Thoracic aorta (tissue), 2 donors: ENCODE measurements at regions not wholly inside any gene's neighbourhood (a gene's known extent, or its start where the extent isn't known, plus 50 kb on each side); places are given as distances from the start of the nearest gene placed in this dataset.

ENCODE experiments used
- ATAC-seq: fragments of 150-250 bp; one replicate; pipeline ENCODE4 v1.8.0; 2017; ENCODE audit warnings: low read depth; ENCODE audit not compliant: insufficient number of reproducible peaks, low FRiP score
- DNase-seq: peaks from one replicate; pipeline ENCODE4 v3.0.0-alpha.2; 2020; ENCODE audit warnings: low spot score
- H3K27ac ChIP-seq, 2 donors: fragments of 200-600 bp; sonication (generic); 1 replicate in 1 of 2; 2 replicates in 1 of 2; pipeline ENCODE4 v1.5.1; 2016; ENCODE audit warnings: mild to moderate bottlenecking in 2 of 2, moderate library complexity in 2 of 2
- H3K27me3 ChIP-seq: fragments of 200-600 bp; sonication (generic); replicated peaks from 2 replicates; pipeline ENCODE4 v1.6.0; 2016; ENCODE audit warnings: mild to moderate bottlenecking; ENCODE audit not compliant: insufficient read depth
- H3K36me3 ChIP-seq: fragments of 200-600 bp; sonication (generic); one replicate; pipeline ENCODE4 v1.5.1; 2016
- H3K4me1 ChIP-seq, 2 donors: fragments of 200-600 bp; sonication (generic); 1 replicate in 1 of 2; 2 replicates in 1 of 2; pipeline versions ENCODE4 v1.5.1 to v1.6.0; 2016; ENCODE audit warnings: low read depth in 2 of 2, mild to moderate bottlenecking in 1 of 2; ENCODE audit not compliant: control insufficient read depth in 1 of 2
- H3K4me3 ChIP-seq: fragments of 200-600 bp; sonication (generic); 2 replicates; pipeline ENCODE4 v1.5.1; 2016; ENCODE audit warnings: mild to moderate bottlenecking
- H3K9me3 ChIP-seq: fragments of 200-600 bp; sonication (generic); 2 replicates; pipeline ENCODE4 v1.5.1; 2016
- TF ChIP-seq, protein P1 (sequence below): fragments of 200-600 bp; sonication (generic); IDR thresholded peaks from one replicate; pipeline ENCODE4 v1.5.1; 2019; ENCODE audit warnings: antibody characterized with exemption

GRCh38 chr10:57864765-57865680 lies 402.7 kb downstream of the IPMK start:
- H3K36me3 ChIP-seq: no peaks in the 10 kb centered on the region

DNA sequence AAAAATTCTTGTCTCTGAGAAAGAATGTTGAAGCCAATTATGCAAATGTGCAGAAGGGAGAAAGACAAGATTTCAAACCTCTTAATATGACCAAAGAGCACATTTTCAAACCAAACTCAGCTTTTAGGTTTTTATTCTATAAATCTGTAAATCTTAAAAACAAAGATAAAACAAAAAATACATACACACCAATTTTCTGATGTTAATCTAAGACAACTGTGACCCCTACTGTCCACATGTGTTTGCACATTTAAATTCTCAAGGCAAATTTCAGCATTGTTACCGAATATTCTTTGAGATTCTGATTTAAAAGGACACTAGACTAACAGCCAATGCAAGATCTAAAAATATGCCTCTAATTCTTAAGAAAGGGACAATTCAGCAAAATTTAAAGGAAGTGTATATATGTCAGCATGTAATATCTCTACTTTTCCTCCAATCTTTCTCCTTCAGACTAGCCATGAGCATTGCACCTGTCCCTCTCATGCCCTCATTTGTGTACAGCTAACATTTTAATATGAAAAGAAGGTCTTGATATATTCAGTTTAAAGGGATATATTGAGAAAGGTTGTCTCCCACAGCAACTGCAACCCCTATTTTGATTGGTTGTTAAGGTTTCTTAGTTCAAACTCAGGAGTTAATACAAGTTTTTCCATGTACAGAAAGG lies 417.9 kb downstream of the IPMK start:
- Histone ChIP-seq H3K4me3 (no peak overlapping the region), H3K27ac (no peak overlapping the region), H3K36me3 (no peaks in the 10 kb centered on the region), H3K27me3 (no peaks in the 10 kb centered on the region), H3K9me3 (no peaks in the 10 kb centered on the region), H3K4me1 (no peaks in the 10 kb centered on the region)
- DNase-seq (no peak), ATAC-seq (no peak)
- TF ChIP-seq, protein P1, sequence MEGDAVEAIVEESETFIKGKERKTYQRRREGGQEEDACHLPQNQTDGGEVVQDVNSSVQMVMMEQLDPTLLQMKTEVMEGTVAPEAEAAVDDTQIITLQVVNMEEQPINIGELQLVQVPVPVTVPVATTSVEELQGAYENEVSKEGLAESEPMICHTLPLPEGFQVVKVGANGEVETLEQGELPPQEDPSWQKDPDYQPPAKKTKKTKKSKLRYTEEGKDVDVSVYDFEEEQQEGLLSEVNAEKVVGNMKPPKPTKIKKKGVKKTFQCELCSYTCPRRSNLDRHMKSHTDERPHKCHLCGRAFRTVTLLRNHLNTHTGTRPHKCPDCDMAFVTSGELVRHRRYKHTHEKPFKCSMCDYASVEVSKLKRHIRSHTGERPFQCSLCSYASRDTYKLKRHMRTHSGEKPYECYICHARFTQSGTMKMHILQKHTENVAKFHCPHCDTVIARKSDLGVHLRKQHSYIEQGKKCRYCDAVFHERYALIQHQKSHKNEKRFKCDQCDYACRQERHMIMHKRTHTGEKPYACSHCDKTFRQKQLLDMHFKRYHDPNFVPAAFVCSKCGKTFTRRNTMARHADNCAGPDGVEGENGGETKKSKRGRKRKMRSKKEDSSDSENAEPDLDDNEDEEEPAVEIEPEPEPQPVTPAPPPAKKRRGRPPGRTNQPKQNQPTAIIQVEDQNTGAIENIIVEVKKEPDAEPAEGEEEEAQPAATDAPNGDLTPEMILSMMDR: no peak

More at GRCh38 chr10:57864765-57865680, 402.7 kb downstream of the IPMK start:
- Histone ChIP-seq H3K9me3 (no peaks in the 10 kb centered on the region), H3K4me1 (no peaks in the 10 kb centered on the region), H3K4me3 (no peak overlapping the region), H3K27ac (no peak overlapping the region), H3K27me3 (no peaks in the 10 kb centered on the region)
- no peak for ATAC-seq
- TF ChIP-seq, protein P1: no peak
- DNase-seq: no peak

DNA sequence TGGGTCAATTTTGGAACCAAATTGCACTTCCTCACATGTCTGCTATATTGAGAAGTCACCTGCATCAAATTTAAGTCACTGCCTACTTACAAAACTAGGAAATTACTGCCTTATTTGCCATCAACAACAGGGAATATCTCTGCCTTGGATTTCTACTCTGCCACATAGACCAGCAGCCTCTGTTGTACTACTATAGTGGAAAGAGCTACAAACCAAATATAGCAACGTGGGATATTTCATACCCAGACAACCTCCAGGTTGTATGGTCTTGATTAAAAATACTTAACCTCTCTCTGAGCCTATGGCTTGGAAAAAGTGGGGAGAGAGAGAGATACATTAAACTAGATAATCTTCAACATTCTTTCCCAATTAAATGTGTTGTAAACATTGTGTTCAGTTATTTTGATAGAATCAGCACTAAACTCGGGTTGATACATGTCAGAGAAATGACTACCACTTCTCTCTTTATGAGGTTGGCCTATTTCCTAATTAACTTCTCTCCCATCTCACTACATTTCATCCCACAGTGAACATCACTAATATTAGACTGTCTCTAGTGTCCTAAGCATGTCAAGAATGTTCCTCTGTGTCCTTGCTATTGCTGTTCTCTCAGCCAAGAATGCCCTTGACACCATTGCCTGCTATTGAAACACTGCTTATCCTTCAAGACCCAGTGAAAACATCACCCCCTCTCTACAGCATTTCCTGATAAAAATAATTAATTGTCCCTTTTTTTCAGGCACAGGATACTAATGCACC lies 421.2 kb downstream of the IPMK start:
- H3K27ac ChIP-seq: no peak overlapping the region
- H3K4me3 ChIP-seq: no peak overlapping the region
- no peaks in the 10 kb centered on the region for H3K4me1 ChIP-seq
- ATAC-seq: no peak
- no peak for DNase-seq
- TF ChIP-seq, protein P1: no peak
- no peaks in the 10 kb centered on the region for H3K36me3 ChIP-seq
- no peaks in the 10 kb centered on the region for H3K9me3 ChIP-seq
- H3K27me3 ChIP-seq: no peaks in the 10 kb centered on the region

DNA sequence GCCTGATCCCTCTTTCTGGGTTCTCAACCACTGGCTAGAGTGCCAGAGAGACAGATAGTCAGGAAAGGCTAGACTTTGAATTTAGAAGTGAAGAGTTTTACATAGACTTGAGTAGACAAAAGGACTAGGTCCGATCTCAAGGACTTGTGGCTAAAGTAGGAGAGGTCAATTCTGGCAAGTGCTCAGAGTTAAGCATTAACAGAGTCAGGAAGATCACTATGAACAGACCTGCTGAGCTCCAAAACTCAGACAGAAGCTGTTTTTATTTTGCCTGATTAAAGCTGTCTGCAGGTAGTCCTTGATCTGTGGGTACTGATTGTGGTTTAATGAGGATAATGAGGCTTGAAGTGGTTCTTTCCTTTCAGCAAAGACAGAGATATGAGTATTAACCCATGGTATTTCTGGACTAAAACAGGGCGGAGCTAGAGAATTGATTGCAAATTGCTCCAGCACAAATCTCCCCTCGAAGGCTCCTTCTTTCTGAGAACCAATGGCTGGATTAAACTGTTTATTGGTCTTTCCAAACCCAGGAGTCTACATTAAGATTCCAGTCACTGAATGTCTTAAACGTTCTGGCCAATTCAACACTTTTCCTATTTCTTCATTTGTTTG lies 423.2 kb downstream of the IPMK start:
- Histone ChIP-seq H3K27me3 (no peaks in the 10 kb centered on the region), H3K27ac (no peak overlapping the region), H3K4me3 (no peak overlapping the region), H3K4me1 (no peaks in the 10 kb centered on the region), H3K36me3 (no peaks in the 10 kb centered on the region), H3K9me3 (no peaks in the 10 kb centered on the region)
- TF ChIP-seq, protein P1: no peak
- DNase-seq (no peak), ATAC-seq (no peak)
